ENCODE measurements at regions not wholly inside any gene's neighbourhood (a gene's known extent, or its start where the extent isn't known, plus 50 kb on each side); places are given as distances from the start of the nearest gene placed in this dataset.

DNA sequence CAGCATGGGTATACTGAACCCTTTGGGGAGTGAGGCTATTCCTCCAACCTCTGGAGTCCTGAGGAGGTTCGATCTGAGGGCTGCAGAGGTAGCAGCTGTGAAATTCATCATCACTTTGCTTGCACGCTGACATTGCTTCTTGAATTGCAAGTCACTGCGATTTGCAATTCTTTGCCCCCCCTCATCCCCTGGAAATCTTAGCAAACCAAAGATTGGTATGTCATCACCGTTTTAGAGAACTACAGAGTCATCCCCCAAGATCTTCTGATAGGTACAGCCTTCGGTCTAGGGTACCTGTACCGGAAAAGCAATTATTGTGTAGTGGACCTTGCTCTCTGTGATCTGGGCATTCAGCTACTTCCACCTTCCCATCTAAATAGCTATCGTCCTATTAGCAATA lies 192.6 kb downstream of the KLF6 start:
- H3K36me3 ChIP-seq (ENCODE audit: control insufficient read depth, insufficient read depth, low read length): no peaks in the 10 kb centered on the region
- no peaks in the 10 kb centered on the region for H3K27me3 ChIP-seq (ENCODE audit: control insufficient read depth, insufficient read depth, low read length)
- no peak for TF ChIP-seq CTCF (IDR thresholded peaks at IDR 0.05; ENCODE audit: insufficient read depth, low read length, poor library complexity, severe bottlenecking)
- no peak for DNase-seq (ENCODE audit: low read depth)
- no peak overlapping the region for H3K4me3 ChIP-seq (ENCODE audit: low read depth, low read length)

DNA sequence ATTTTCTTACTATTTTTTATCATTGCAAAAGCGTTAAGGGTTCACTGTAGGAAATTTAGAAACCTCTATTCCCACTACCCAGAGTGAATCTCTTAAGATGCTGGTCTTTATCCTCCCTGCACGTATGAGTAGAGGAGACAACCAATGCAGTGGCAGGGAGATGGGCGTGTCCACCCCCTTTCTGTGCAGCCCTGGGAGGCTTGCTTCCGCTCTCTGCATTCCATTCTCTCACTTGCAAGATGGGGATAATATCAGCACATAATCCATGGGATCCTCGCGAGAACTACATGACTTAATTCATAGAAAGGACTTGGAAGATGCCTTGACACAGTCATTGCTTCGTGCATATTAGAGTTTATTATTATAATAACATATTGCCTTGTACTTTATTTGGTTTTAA lies 196.2 kb downstream of the KLF6 start:
- TF ChIP-seq CTCF (IDR thresholded peaks at IDR 0.05; ENCODE audit: insufficient read depth, low read length, poor library complexity, severe bottlenecking): no peak
- Histone ChIP-seq H3K4me3 (ENCODE audit: low read depth, low read length) (no peak overlapping the region), H3K36me3 (ENCODE audit: control insufficient read depth, insufficient read depth, low read length) (no peaks in the 10 kb centered on the region), H3K27me3 (ENCODE audit: control insufficient read depth, insufficient read depth, low read length) (no peaks in the 10 kb centered on the region)
- DNase-seq (ENCODE audit: low read depth): no peak

DNA sequence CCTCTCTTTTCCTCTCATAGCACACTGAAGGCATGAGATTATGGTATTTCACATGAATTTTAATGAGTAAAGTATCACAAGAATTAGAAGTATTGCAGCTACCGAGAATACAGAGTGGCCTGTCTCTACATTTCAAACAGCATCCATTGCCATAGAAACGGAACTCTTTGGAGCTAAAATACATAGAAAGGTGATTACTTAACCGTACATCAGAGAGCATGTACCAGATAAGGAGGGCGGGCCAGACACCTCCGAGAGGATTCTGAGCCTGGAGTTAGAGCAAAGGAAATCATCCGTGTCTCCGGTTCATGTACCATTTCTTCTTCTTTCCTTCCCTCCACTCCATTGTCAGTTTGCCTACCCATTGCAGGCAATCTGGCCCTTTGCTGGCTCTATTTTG lies 196.7 kb downstream of the KLF6 start:
- Histone ChIP-seq H3K27me3 (ENCODE audit: control insufficient read depth, insufficient read depth, low read length) (no peaks in the 10 kb centered on the region), H3K36me3 (ENCODE audit: control insufficient read depth, insufficient read depth, low read length) (no peaks in the 10 kb centered on the region), H3K4me3 (ENCODE audit: low read depth, low read length) (no peak overlapping the region)
- DNase-seq (ENCODE audit: low read depth): no peak
- no peak for TF ChIP-seq CTCF (IDR thresholded peaks at IDR 0.05; ENCODE audit: insufficient read depth, low read length, poor library complexity, severe bottlenecking)

DNA sequence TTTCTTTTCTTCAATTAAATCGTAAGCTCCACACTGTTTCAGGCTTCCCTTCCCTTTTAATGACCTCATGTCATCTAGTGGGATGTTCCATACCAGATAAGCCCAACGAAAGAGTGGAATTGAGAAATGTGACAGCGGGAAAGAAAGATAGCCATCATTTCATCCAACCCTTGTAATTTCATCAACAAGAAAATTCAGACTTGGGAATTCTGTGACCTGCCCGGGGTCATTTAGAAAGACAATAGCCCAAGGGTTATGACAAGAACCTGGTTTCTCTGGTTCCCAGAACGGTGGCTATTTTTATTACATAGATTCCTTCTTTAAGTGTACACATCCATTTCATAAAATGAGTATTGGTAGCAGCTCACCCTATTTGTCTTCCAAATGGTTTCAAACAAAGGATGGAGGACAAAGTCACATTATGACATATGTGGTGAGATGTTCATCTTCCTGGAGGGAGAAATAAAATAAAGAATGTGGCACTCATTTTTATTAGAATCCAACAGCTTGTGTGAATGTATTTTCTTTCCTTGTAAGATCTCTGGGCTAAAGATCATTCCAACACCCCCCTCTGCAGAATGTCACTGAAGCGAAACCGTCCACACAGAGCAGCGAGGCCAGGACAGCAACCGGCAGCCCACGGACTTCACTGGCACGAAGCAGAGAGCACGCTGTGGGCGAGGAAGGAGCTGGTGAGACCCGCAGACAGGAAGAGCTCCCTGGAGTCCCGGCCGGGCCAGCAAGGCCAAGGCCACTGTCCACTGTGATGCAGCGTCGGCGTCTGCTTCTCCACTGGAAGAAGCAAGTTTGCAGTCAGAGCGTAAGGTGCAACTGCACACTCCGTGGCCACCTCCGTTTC lies 199.9 kb downstream of the KLF6 start:
- H3K36me3 ChIP-seq (ENCODE audit: control insufficient read depth, insufficient read depth, low read length): no peaks in the 10 kb centered on the region
- TF ChIP-seq CTCF (IDR thresholded peaks at IDR 0.05; ENCODE audit: insufficient read depth, low read length, poor library complexity, severe bottlenecking): no peak
- no peak overlapping the region for H3K4me3 ChIP-seq (ENCODE audit: low read depth, low read length)
- H3K27me3 ChIP-seq (ENCODE audit: control insufficient read depth, insufficient read depth, low read length): no peaks in the 10 kb centered on the region
- no peak for DNase-seq (ENCODE audit: low read depth)

- Histone ChIP-seq H3K4me3 (ENCODE audit: low read depth, low read length) (no peak overlapping the region), H3K36me3 (ENCODE audit: control insufficient read depth, insufficient read depth, low read length) (no peaks in the 10 kb centered on the region), H3K27me3 (ENCODE audit: control insufficient read depth, insufficient read depth, low read length) (no peaks in the 10 kb centered on the region)
- no peak for TF ChIP-seq CTCF (IDR thresholded peaks at IDR 0.05; ENCODE audit: insufficient read depth, low read length, poor library complexity, severe bottlenecking)
- no peak for DNase-seq (ENCODE audit: low read depth)
These were observed 204.4 kb downstream of the KLF6 start for GRCh38 chr10:3580565-3580964.

- no peak for TF ChIP-seq CTCF (IDR thresholded peaks at IDR 0.05; ENCODE audit: insufficient read depth, low read length, poor library complexity, severe bottlenecking)
- no peak overlapping the region for H3K4me3 ChIP-seq (ENCODE audit: low read depth, low read length)
- DNase-seq (ENCODE audit: low read depth): no peak
- H3K36me3 ChIP-seq (ENCODE audit: control insufficient read depth, insufficient read depth, low read length): no peaks in the 10 kb centered on the region
- no peaks in the 10 kb centered on the region for H3K27me3 ChIP-seq (ENCODE audit: control insufficient read depth, insufficient read depth, low read length)
These were observed 205.2 kb downstream of the KLF6 start for GRCh38 chr10:3579845-3580244.

All from kidney epithelial cell (primary cell).